GM23338 (cell line): ENCODE measurements at regions not wholly inside any gene's neighbourhood (a gene's known extent, or its start where the extent isn't known, plus 50 kb on each side); places are given as distances from the start of the nearest gene placed in this dataset.

Experiments used
- ATAC-seq: fragments of 200-7000 bp; cut with Tn5 transposase; 3 replicates; pipeline ENCODE4 v1.9.1; 2020
- DNase-seq: peaks from one replicate; pipeline ENCODE4 v3.0.0-alpha.2; 2015; ENCODE audit warnings: low spot score
- H2AFZ ChIP-seq: fragments of 200-600 bp; sonication (generic); 2 replicates; pipeline ENCODE4 v1.8.0; 2016; ENCODE audit warnings: antibody characterized with exemption, mild to moderate bottlenecking, moderate library complexity
- H3F3A ChIP-seq: fragments of 200-600 bp; sonication (generic); replicated peaks from 2 replicates; pipeline ENCODE4 v1.8.0; 2017; ENCODE audit warnings: antibody characterized with exemption, mixed run types, low read depth
- H3K27ac ChIP-seq: fragments of 200-600 bp; sonication (generic); 2 replicates; pipeline ENCODE4 v1.6.1; 2016; ENCODE audit warnings: low read depth
- H3K27me3 ChIP-seq: fragments of 200-600 bp; sonication (generic); 2 replicates; pipeline ENCODE4 v1.8.0; 2016; ENCODE audit warnings: mild to moderate bottlenecking, mixed run types, moderate library complexity; ENCODE audit not compliant: insufficient read depth
- H3K36me3 ChIP-seq: fragments of 200-600 bp; sonication (generic); 2 replicates; pipeline ENCODE4 v1.8.0; 2016; ENCODE audit warnings: mild to moderate bottlenecking; ENCODE audit not compliant: insufficient read depth
- H3K4me1 ChIP-seq: fragments of 200-600 bp; sonication (generic); 2 replicates; pipeline ENCODE4 v1.8.0; 2016; ENCODE audit warnings: mild to moderate bottlenecking, moderate library complexity; ENCODE audit not compliant: insufficient read depth
- H3K4me2 ChIP-seq: fragments of 200-600 bp; sonication (generic); 2 replicates; pipeline ENCODE4 v1.7.1; 2017; ENCODE audit warnings: mixed run types
- H3K4me3 ChIP-seq: fragments of 200-600 bp; sonication (generic); 2 replicates; pipeline ENCODE4 v1.6.1; 2016; ENCODE audit warnings: mixed run types
- H3K79me2 ChIP-seq: fragments of 200-600 bp; sonication (generic); replicated peaks from 2 replicates; pipeline ENCODE4 v1.8.0; 2017; ENCODE audit warnings: mild to moderate bottlenecking; ENCODE audit not compliant: insufficient read depth
- H3K9me2 ChIP-seq: fragments of 200-600 bp; sonication (generic); 2 replicates; pipeline ENCODE4 v1.8.0; 2017; ENCODE audit not compliant: insufficient read depth
- H4K20me1 ChIP-seq: fragments of 200-600 bp; sonication (generic); replicated peaks from 2 replicates; pipeline ENCODE4 v1.8.0; 2017; ENCODE audit warnings: mild to moderate bottlenecking; ENCODE audit not compliant: insufficient read depth
- H3K27ac Mint-ChIP-seq: 2 replicates; pipeline ENCODE4 v1.8.0; 2020; ENCODE audit warnings: inconsistent platforms, mild to moderate bottlenecking, moderate library complexity, mixed read lengths
- H3K27me3 Mint-ChIP-seq: 3 replicates; pipeline ENCODE4 v1.8.0; 2022; ENCODE audit warnings: low read depth, mild to moderate bottlenecking, moderate library complexity, mixed read lengths, inconsistent platforms; ENCODE audit not compliant: insufficient read depth, poor library complexity
- H3K36me3 Mint-ChIP-seq: 3 replicates; pipeline ENCODE4 v1.8.0; 2021; ENCODE audit warnings: low read depth, mild to moderate bottlenecking, inconsistent platforms, moderate library complexity, mixed read lengths
- H3K4me1 Mint-ChIP-seq: 3 replicates; pipeline ENCODE4 v1.8.0; 2020; ENCODE audit warnings: mild to moderate bottlenecking, inconsistent platforms, mixed read lengths
- H3K4me3 Mint-ChIP-seq: 3 replicates; pipeline ENCODE4 v1.8.0; 2021; ENCODE audit warnings: moderate library complexity, mild to moderate bottlenecking, inconsistent platforms, mixed read lengths
- H3K9me3 Mint-ChIP-seq: 3 replicates; pipeline ENCODE4 v1.8.0; 2020; ENCODE audit warnings: moderate library complexity, mild to moderate bottlenecking, inconsistent platforms, mixed read lengths
- EZH2 ChIP-seq: fragments of 200-600 bp; sonication (generic); IDR thresholded peaks from one replicate; pipeline ENCODE4 v1.8.0; 2017; ENCODE audit warnings: antibody characterized with exemption, mild to moderate bottlenecking, low read depth; ENCODE audit not compliant: unreplicated experiment
- EZH2phosphoT487 ChIP-seq: fragments of 200-600 bp; sonication (generic); IDR thresholded peaks from one replicate; pipeline ENCODE4 v1.8.1; 2018; ENCODE audit warnings: antibody characterized with exemption; ENCODE audit not compliant: unreplicated experiment
- NANOG ChIP-seq: IDR thresholded peaks from 2 replicates; pipeline ENCODE4 v1.6.1; 2016; ENCODE audit warnings: antibody characterized with exemption, borderline replicate concordance
- STAT1 ChIP-seq: IDR thresholded peaks from one replicate; pipeline ENCODE4 v1.6.1; 2016; ENCODE audit warnings: antibody characterized with exemption; ENCODE audit not compliant: unreplicated experiment
- TF ChIP-seq, protein P1 (sequence below): fragments of 250-450 bp; sonication (Bioruptor Pico); IDR thresholded peaks from 2 replicates; pipeline ENCODE4 v1.5.0; 2020; ENCODE audit warnings: mild to moderate bottlenecking, moderate library complexity
- TF ChIP-seq, protein P2 (sequence below): IDR thresholded peaks from one replicate; pipeline ENCODE4 v1.6.1; 2018; ENCODE audit warnings: antibody characterized with exemption; ENCODE audit not compliant: unreplicated experiment
- TF ChIP-seq, protein P3 (sequence below): IDR thresholded peaks from 2 replicates; pipeline ENCODE4 v1.6.1; 2016; ENCODE audit warnings: antibody characterized with exemption

DNA sequence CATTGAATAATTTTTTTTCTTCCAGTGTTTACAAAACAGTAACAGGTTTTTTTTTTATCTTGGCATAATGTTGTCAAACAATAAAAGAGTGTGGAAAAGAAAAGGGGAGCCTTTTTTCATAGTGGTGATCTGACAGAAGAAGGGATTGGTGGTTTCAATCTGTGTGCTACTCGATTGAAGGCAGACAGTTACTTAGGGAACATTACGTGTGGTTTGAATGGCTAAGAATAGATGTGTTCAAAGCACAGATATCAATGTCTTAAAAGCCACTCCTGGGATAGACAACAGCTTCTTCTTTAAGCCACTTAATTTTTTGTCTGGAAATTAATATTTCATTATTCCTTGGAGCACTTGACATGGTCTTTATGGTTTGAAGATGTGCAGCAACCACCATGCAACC is 558.6 kb upstream of the ADGRL2 start (continued):
- TF ChIP-seq, protein P1, sequence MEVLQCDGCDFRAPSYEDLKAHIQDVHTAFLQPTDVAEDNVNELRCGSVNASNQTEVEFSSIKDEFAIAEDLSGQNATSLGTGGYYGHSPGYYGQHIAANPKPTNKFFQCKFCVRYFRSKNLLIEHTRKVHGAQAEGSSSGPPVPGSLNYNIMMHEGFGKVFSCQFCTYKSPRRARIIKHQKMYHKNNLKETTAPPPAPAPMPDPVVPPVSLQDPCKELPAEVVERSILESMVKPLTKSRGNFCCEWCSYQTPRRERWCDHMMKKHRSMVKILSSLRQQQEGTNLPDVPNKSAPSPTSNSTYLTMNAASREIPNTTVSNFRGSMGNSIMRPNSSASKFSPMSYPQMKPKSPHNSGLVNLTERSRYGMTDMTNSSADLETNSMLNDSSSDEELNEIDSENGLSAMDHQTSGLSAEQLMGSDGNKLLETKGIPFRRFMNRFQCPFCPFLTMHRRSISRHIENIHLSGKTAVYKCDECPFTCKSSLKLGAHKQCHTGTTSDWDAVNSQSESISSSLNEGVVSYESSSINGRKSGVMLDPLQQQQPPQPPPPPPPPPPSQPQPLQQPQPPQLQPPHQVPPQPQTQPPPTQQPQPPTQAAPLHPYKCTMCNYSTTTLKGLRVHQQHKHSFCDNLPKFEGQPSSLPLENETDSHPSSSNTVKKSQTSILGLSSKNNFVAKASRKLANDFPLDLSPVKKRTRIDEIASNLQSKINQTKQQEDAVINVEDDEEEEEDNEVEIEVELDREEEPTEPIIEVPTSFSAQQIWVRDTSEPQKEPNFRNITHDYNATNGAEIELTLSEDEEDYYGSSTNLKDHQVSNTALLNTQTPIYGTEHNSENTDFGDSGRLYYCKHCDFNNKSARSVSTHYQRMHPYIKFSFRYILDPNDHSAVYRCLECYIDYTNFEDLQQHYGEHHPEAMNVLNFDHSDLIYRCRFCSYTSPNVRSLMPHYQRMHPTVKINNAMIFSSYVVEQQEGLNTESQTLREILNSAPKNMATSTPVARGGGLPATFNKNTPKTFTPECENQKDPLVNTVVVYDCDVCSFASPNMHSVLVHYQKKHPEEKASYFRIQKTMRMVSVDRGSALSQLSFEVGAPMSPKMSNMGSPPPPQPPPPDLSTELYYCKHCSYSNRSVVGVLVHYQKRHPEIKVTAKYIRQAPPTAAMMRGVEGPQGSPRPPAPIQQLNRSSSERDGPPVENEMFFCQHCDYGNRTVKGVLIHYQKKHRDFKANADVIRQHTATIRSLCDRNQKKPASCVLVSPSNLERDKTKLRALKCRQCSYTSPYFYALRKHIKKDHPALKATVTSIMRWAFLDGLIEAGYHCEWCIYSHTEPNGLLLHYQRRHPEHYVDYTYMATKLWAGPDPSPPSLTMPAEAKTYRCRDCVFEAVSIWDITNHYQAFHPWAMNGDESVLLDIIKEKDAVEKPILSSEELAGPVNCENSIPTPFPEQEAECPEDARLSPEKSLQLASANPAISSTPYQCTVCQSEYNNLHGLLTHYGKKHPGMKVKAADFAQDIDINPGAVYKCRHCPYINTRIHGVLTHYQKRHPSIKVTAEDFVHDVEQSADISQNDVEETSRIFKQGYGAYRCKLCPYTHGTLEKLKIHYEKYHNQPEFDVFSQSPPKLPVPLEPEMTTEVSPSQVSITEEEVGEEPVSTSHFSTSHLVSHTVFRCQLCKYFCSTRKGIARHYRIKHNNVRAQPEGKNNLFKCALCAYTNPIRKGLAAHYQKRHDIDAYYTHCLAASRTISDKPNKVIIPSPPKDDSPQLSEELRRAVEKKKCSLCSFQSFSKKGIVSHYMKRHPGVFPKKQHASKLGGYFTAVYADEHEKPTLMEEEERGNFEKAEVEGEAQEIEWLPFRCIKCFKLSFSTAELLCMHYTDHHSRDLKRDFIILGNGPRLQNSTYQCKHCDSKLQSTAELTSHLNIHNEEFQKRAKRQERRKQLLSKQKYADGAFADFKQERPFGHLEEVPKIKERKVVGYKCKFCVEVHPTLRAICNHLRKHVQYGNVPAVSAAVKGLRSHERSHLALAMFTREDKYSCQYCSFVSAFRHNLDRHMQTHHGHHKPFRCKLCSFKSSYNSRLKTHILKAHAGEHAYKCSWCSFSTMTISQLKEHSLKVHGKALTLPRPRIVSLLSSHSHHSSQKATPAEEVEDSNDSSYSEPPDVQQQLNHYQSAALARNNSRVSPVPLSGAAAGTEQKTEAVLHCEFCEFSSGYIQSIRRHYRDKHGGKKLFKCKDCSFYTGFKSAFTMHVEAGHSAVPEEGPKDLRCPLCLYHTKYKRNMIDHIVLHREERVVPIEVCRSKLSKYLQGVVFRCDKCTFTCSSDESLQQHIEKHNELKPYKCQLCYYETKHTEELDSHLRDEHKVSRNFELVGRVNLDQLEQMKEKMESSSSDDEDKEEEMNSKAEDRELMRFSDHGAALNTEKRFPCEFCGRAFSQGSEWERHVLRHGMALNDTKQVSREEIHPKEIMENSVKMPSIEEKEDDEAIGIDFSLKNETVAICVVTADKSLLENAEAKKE (CRISPR knock-in tag), result no peak
- TF ChIP-seq STAT1 (no peak), EZH2 (no peak), EZH2phosphoT487 (no peak)
- TF ChIP-seq, protein P2, sequence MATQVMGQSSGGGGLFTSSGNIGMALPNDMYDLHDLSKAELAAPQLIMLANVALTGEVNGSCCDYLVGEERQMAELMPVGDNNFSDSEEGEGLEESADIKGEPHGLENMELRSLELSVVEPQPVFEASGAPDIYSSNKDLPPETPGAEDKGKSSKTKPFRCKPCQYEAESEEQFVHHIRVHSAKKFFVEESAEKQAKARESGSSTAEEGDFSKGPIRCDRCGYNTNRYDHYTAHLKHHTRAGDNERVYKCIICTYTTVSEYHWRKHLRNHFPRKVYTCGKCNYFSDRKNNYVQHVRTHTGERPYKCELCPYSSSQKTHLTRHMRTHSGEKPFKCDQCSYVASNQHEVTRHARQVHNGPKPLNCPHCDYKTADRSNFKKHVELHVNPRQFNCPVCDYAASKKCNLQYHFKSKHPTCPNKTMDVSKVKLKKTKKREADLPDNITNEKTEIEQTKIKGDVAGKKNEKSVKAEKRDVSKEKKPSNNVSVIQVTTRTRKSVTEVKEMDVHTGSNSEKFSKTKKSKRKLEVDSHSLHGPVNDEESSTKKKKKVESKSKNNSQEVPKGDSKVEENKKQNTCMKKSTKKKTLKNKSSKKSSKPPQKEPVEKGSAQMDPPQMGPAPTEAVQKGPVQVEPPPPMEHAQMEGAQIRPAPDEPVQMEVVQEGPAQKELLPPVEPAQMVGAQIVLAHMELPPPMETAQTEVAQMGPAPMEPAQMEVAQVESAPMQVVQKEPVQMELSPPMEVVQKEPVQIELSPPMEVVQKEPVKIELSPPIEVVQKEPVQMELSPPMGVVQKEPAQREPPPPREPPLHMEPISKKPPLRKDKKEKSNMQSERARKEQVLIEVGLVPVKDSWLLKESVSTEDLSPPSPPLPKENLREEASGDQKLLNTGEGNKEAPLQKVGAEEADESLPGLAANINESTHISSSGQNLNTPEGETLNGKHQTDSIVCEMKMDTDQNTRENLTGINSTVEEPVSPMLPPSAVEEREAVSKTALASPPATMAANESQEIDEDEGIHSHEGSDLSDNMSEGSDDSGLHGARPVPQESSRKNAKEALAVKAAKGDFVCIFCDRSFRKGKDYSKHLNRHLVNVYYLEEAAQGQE, result no peak

DNA sequence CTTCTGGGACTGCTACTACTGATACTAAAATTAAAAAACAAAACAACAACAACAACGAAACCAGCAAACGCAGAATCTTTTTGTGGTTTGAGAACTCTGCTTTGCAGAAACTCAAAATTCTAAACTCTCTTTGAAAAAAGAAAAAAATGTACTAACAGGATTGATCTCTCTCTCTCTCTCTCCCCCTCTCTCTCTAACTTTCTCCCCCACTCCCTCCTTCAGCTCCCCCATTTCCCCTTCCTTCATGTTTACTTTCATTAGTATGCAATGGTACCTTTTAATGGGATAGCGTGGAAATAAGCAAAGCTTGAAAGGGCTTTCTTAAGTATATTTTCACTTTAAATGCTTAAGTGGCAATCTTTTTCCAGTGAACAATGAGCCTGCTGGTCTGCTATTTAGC is 562.6 kb upstream of the ADGRL2 start:
- peak overlapping the region; percentile 91 for H3K27ac ChIP-seq
- peak; percentile 60 for ATAC-seq
- peak; percentile 82 for TF ChIP-seq NANOG
- TF ChIP-seq, protein P3, sequence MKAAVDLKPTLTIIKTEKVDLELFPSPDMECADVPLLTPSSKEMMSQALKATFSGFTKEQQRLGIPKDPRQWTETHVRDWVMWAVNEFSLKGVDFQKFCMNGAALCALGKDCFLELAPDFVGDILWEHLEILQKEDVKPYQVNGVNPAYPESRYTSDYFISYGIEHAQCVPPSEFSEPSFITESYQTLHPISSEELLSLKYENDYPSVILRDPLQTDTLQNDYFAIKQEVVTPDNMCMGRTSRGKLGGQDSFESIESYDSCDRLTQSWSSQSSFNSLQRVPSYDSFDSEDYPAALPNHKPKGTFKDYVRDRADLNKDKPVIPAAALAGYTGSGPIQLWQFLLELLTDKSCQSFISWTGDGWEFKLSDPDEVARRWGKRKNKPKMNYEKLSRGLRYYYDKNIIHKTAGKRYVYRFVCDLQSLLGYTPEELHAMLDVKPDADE, result no peak
- no peaks in the 10 kb centered on the region for H3K9me3 Mint-ChIP-seq
- peaks cover 4% of the 10 kb centered on the region for H3K79me2 ChIP-seq
- H3K4me3 ChIP-seq, result peak overlapping the region; percentile 43
- H3K4me2 ChIP-seq, result peak overlapping the region; percentile 74
- no peaks in the 10 kb centered on the region for H3K9me2 ChIP-seq
- H3K4me1 Mint-ChIP-seq, result peaks cover 56% of the 10 kb centered on the region
- DNase-seq, result no peak
- peak overlapping the region; percentile 52 for H3K4me3 Mint-ChIP-seq
- no peaks in the 10 kb centered on the region for H3K36me3 ChIP-seq
- peaks cover 67% of the 10 kb centered on the region for H3K4me1 ChIP-seq
- no peaks in the 10 kb centered on the region; the same call in 1 of the 2 replicates for H3F3A ChIP-seq
- no peaks in the 10 kb centered on the region for H4K20me1 ChIP-seq
- no peaks in the 10 kb centered on the region for H3K27me3 Mint-ChIP-seq
- H3K36me3 Mint-ChIP-seq, result no peaks in the 10 kb centered on the region
- no peaks in the 10 kb centered on the region for H3K27me3 ChIP-seq
- no peak overlapping the region; the same call in 1 of the 2 replicates for H2AFZ ChIP-seq
- peak overlapping the region; percentile 88 for H3K27ac Mint-ChIP-seq
